ENCODE measurements at regions not wholly inside any gene's neighbourhood (a gene's known extent, or its start where the extent isn't known, plus 50 kb on each side); places are given as distances from the start of the nearest gene placed in this dataset.

DNA sequence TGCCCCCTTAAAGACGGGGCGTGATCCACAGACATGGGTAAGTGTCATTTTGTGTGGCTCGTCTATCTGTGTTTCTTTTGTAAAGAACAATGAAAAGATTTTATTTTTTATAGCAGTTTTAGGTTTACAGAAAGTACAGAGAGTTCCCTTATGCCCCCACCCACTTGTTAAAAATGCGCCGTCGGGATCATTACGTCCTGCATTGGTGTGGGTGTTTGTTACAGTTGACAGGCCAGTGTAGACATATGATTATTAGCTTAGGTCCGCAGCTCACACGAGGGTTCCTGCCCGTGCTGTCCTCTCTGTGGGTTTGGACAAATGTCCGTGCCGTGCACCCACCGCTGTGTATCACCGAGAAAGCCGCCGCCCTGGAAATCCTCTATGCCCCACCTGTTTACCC lies 50.5 kb downstream of the RGS12 start:
- DNase-seq: no peak

DNA sequence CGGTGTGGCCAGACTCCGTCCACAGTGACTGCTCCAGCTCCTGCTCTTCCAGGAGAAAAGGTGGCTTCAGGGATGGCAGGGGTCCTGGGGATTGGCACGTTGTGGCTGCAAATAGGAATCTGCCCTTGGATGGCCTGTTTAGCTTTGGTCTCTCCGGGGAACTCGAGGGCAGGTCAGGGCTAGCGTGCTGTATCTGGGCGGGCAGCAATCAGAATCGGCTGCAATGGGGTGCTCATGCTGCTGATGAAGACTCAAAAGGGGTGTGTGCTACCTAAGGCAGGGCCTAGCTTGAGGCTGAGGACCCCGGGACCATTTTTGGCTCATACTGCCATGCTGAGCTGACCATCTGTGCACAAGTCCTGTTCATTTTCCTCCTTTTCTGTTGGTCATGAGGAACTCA lies 51.3 kb downstream of the RGS12 start:
- no peak for DNase-seq

DNA sequence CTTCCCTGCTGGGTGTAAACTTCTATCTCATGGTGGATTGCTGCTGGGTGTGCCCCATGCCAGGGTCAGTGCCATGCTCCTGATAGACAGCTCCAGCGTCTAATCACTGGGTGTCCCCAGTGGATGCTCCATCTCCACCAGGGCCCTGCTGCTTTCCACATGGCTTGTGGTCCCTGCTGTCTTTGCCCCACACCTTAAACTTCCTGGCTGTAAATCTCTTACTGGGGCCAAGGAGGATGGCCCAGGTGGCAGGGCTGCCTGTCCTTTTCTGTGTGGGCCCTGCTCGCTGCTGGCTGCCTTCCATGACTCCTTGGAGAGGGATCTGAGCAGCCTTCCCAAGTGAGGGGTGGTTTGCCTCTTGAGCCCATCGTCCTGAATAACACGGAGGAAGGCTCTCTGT lies 51.8 kb downstream of the RGS12 start:
- DNase-seq: no peak

DNA sequence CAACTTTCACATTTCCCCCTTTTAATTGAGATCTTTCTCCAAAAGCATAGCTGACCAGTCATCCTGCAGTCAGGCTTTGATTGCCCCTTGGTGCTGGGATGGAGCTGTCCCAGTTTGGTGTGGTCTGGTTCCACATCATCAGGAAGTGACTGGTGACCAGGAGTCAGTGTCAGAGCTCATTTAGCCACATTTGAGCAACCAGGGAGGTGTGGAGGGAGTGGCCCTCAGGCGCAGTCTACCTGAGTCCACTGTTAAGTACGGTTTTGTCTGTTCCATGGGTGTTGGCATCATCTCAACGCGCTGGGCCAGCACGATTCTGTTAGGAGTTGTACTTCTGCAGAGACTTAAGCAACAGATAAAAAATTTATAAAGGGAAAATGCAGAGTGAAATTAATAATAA lies 52.6 kb downstream of the RGS12 start:
- no peak for DNase-seq

DNA sequence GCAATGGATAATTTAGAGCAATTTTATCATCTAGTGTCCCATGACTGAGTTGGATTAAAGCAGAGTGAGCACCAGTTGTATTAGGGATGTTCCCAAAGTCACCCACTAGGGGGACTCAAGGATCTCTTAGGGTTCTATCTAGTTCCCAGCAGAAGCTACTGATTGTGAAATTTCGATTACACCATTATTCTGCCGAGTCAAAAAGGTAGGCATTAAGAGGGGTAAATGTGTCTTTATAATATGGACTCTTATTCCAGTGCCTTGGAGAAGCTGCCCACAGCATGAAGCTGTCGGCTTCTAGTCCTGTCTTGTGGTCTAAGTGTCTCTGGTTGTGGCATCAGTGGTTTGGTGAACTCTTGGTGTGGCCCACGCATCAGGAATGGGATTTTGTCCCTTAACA lies 53.3 kb downstream of the RGS12 start:
- DNase-seq: peak; percentile 89

DNA sequence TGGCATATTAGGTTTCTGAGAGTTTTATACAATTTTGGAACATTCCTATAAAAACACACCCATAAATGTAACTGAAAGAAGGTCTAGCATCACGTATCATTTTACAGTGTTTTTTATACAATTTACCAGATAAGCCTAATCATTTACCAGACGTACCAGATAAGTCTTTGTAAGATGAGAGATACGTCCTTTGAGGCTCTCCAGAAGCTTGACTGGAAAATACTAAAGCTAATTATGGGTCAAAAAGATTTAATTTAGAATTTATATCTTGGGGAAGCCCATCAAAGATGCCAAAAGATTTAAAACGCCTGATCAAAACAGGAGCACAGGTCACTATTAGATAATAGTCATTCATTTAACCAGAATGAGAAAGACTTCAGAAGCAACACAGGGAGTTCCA lies 55.0 kb downstream of the RGS12 start:
- DNase-seq: no peak

DNA sequence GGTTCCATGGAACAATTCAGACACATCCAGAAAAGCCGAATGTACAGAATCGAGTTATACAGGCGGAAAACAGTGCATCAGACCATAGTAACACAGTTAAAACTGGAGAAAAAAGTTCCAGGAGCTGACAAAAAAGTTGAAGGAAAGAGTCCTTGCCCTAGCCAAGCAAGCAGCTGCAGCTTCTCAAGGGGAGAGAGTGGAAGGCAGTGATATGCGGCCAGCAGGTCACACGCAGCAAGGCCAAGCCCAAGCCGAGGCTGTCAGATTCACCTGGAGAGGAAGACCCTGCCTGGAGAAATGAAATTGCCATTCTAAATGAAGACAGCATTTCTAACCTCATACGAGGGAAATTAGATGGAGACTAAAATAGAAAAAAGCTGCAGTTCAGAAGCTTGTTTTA lies 55.8 kb downstream of the RGS12 start:
- DNase-seq: no peak

DNA sequence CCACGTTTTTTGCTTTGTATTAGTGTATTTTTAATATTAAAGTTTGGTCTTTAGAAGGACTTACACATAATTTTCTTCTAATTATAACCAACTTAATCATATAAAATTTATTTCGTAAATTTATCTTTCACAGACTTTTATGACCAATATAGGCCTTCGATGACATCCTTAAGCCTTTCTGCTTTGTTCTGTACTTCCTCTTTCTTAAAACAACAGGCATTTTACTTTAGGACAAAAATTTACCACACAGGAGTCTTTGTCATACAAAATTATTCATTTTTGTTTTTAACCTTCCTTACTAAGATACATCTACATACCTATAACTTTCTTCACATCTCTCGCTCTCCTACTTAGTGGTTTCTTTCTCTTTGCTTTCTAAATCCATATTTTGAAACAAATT lies 56.3 kb downstream of the RGS12 start:
- DNase-seq: no peak

DNA sequence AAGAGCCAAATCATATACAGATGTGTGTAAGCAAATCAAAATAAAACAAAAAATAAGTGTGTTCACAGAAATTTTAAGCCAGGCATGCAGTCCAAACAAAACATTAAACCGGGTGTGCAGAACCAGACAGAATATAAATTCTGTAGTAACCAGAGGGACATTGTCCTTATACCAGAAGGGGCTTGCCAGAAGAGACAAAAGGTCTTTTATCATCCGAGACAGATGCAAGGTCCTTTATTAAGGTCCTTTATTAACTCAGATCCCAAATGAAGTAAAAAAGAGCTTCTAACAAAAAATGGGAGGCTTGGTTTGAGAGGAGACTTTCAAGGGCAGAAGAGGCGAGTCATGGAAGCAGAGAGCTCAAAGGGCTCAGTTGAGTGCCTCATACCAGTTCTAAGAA lies 59.2 kb downstream of the RGS12 start:
- DNase-seq: no peak

DNA sequence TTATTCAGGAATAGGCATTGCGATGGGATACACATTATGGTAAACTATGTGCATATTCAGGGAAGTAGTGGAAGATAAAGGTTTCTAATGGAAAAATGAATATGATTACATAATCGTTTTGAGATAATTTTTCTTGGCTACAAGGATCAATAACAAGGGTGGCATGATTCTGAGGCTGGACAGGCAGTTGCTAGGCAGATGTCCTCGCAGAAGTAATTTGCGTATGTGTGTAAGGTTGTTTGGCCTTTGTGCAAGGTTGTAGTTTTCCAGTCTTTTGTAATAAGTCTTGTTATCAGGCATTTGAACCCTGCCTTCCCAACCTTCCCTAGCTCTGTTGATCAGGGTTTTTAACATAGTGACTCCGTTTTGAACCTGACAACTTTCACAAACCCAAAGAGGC lies 59.7 kb downstream of the RGS12 start:
- no peak for DNase-seq

DNA sequence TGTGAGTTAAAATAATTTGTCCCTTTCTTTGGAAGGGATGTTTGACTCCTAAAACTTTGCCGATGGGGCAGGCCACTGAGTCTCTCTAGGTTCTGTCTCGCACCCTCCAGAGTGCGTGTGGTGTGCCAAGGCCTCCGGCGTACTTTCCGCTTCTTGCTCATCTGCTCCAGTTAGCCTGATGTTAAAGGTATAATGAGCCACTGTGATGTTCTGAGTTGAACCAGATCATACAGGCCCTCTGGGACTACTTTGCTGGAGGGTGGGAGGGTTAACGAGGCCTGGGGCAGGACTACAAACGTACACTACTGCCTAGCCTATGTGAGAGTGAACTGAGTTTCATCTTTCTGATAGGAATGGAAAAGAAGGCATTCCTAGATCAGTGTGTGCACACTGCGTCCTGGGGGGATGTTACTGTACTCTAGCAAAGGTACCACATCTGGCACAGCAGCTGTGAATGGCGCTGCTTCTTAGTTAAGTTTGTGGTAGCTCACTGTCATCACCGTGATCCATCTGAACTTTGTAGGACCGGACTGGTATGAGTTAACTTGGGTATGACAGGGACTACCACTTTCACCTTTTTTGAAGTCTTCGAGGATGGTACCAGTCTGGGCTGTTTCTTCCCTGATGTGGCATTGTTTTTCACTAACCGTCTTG lies 60.2 kb downstream of the RGS12 start:
- DNase-seq: no peak

DNA sequence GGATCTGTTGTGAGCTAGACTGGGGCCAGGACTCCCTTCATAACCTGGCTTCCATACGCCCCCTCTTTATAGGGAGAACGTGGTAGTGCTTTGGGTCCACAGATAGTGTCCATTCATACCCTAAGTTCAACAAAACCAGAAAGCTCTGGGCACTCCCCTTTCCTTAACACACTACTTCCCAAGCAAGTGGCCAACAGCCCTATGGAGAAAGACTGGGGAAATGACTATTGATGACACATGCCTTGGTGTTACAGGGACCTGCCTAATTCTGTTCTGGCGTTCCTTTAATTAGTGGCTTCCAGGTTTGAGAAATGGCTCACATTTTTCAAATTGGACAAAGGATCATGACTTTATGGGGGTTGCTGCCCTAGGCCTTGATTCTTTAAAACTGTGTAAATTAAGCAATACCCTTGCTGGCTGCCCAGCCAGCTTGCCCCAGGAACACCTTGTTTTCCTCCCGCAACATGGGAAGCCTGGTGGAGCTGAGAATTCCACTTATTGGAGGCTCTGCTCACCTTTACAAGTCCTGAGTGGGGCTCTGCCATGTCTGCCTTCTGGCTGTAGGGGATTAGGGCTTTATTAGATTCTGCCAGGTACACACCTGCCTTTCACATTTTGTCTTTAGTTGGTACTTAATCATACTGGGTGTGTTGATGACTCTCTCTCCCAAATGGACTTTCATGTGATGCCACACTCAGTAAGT lies 61.1 kb downstream of the RGS12 start:
- no peak for DNase-seq

DNA sequence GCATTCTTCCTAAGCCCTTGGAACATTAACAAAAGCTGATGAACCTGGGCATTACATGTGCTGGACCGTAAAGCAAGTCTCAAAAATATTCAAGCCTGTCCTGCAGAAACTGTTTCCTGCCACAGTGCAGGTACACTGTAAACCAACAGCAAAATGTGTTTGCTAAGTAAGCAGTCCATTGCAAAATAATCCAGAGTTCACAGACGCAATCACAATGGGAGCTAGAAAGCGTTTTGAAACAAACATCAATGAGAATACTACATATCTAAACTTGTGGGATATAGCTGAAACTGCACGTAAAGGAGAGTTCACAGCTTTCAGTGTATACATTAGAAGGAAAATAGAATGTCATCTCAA lies 61.6 kb downstream of the RGS12 start:
- no peak for DNase-seq

DNA sequence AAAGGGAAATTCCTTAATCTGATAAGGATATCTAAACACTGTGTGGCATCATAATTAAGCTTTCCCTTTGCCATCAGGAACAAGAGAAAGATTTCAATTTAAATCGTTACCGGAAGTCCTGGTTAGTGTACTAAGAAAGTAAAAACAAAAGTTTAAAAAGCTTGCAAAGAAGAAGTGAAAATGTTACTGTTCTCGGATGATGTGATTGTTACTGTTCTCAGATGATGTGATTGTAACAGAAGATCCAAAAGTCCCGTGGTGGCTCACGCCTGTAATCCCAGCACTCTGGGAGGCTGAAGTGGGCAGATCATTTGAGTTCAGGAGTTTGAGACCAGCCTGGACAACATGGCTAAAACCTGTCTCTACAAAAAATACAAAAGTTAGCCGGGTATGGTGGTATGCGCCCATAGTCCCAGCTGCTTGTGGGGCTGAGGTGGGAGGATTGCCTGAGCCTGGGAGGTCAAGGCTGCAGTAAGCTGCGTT lies 62.5 kb downstream of the RGS12 start:
- DNase-seq: no peak

DNA sequence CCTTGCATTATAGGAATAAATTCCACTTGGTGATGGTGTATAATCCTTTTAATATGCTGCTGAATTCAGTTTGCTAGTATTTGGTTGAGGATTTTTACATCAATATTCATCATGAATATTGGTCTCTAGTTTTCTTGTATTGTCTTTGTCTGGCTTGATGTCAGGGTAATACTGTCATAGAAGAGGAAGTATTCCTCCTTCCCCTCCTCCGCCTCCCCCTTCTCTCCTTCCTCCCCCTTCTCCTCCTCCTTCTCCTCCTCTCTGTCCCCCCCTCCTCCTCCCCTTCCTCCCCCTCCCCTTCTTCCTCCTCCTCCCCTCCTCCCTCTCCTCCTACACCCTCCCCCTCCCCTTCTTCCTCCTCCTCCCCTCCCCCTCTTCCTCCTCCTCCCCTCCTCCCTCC lies 65.8 kb downstream of the RGS12 start:
- no peak for DNase-seq

DNA sequence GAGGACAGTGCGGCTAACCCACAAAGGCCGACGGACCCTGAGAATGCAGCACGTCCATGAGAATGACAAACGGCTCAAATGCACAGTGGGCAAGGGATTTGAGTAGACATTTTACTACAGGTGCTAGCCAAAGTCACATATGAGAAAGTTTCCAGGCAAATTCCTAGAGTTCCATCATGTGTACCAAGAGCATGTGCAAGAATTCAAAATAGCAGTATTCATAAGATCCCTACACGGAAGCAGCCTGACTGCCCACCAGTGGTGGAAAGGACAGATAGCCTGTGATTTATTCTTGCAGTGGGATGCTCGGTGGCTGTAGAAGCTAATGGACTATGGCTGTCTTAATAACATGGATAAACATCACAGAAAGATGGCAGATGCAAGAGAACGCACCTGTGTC lies 68.0 kb downstream of the RGS12 start:
- no peak for DNase-seq

DNA sequence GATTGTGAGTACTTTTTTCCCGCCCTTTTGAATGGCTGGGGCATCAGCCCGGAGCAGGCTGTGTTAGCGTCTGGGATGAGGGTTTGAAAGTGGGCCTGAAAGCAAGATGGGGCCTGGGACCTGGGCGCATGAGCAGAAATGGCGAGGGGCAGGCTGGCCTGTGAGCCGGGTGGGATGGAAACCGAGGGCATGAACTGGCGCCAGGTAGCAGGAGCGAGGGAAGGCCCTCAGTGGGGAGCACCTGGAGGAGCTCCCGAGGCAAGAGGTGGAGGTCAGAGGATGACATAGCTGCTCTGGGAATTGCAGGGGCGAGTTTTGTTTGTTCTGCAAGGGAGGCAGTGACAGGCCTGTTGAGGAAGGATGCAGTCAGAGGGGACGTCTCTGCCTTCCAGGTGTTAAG lies 68.6 kb downstream of the RGS12 start:
- DNase-seq: no peak

DNA sequence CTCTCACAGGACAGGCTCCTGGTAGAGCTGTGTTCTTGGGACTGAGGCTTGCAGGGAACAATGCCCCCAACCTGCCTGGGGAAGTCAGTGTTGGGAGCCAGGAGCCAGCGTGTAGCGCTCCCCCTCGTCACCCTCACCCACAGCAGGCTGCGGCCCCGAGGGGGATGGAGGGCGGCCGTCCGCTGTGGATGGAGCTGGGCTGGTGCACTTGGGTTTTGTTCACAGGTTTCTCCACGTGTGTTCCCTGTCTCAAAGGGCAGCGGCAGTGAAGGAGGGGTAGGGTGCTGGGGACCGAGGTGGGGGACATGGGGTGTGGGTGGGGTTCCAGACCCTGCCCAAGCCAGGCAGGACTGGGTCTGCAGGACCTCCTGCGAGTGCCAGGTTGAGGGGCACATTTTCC lies 69.1 kb downstream of the RGS12 start:
- DNase-seq: no peak

DNA sequence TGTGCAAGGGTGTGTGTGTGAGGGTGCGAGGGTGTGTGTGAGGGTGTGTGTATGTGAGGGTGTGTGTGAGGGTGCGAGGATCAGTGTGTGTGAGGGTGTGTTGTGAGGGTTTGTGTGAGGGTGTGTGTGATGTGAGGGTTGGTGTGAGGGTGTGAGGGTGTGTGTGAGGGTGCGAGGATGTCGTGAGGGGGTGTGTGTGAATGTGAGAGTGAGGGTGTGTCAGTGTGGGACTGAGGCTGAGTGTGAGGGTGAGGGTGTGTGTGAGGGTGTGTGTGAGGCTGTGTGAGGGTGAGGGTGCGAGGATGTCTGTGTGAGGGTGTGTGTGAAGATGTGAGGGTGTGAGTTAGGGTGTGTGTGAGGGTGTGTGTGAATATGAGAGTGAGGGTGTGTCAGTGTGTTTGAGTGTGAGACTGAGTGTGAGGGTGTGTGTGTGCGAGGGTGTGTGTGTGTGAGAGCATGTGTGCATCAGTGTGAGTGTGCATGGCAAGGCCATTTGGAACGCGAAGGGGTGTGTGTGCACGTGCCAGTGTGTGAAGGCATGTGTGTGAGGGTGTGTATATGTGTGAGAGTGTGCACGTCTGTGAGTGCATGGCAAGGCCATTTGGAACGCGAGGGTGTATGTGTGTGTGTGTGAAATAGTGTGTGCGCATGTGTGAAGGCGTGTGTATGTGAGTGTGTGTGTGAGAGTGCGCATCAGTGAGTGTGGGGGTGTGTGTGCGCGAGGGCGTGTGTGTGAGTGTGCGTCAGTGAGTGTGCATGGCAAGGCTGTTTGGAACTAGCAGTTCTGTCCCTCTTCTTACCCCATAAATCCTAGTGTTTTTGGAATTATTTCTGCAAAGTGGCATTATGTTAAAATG lies 69.8 kb downstream of the RGS12 start:
- DNase-seq: no peak

DNA sequence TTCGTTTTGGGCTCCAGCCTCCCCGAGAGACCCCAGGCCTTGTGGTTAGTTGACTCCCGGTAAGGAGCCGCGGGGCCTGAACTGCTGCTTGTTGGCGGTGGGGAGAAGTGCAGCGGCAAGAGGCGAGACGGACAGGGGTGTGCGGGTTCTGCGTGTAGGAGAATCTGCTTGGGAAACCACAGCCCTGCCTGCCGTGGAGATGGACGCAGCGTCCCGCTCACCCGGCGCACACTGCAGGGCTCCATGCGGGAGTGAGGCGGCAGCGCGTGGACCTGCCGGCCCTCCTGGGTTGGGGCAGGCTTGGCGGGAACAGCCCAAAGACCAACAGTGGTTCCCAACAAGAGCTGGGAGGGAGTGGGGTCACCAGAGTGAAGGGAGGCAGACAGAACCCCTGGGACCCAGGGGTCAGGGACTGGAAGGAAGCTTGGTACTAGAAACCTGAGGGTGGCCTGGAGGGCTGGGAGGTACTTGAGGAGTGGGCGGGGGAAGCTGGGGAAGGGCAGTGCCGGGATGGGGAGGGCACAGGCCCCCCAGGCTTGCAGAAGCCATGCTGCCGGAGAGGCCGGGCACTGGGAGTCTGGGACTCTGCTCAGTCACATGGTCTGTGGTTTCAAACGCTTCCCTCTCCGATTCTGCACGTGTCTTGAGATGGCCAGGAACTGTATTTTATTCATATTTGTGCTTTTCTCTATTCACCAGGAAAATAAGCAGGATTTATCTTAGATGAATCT lies 70.8 kb downstream of the RGS12 start:
- no peak for DNase-seq

DNA sequence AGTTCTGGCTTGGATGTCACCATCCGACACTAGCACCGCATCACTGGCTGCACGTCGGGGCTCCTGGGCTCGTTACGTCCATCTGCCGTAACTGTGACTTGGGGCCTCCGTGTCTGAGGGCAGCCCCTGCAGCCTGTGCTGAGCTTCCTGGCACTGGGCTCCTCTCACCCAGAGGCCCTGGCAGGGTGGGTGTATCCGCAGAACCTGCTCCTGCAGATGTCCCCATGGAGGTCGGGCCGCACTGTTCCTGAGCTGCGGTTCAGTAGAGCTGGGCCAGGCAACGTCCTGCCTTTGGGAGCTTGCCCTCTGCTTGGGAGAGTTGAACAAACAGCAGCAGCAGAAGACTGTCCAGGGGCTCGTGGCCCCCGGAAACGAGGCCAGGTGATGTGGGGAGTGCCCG lies 71.4 kb downstream of the RGS12 start:
- no peak for DNase-seq

DNA sequence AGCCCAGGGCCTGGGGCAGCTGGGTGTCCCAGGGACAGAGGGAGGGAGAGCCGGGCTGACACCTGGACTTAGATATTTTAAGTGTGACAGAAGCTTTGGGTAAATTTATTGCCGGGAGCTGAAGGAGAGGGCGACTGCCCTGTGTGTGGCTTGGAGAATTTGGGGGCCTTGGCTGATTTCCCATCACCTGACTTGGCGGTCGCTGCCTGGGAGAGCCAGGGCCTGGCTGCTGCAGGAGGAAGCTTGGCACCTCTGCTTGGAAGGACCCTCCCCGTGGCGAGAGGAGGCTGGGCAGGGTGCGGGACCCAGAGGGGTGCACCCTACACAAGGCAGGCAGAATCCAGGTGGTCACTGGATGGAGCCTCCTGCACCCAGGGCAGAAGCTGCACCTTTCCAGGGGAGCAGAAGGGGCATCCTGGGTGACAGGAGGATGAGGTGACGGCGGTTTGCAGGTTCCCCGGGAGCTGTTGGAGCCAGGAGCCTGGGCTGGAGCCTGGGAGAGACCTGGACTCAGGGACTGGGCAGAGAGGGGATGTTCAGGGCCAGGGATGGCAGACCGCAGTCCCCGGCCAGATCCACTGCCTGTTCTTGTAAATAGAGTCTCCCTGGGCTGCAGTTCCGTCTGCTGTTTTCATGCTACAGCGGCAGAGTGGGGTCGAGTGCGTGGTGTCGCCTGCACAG lies 72.0 kb downstream of the RGS12 start:
- DNase-seq: no peak
